H1 (cell line): ENCODE measurements at regions not wholly inside any gene's neighbourhood (a gene's known extent, or its start where the extent isn't known, plus 50 kb on each side); places are given as distances from the start of the nearest gene placed in this dataset.

Source experiments
- CTCF ChIP-seq, 3 experiments: IDR thresholded peaks; 1 replicate in 2 of 3; 2 replicates in 1 of 3; pipeline versions ENCODE4 v1.5.1 to v1.6.1; 2011; ENCODE audit warnings: low read length in 3 of 3, mild to moderate bottlenecking in 3 of 3, inconsistent platforms in 2 of 3, low read depth in 1 of 3, moderate library complexity in 1 of 3; ENCODE audit not compliant: insufficient read depth in 1 of 3; ENCODE audit errors: control extremely low read depth in 1 of 3
- RFX5 ChIP-seq: IDR thresholded peaks from 2 replicates; pipeline ENCODE4 v1.6.1; 2011; ENCODE audit warnings: low read depth, low read length, improper control_type of control experiment, borderline replicate concordance
- TAF1 ChIP-seq: IDR thresholded peaks from 2 replicates; pipeline ENCODE4 v1.6.1; 2011; ENCODE audit warnings: mild to moderate bottlenecking, low read depth, low read length

DNA sequence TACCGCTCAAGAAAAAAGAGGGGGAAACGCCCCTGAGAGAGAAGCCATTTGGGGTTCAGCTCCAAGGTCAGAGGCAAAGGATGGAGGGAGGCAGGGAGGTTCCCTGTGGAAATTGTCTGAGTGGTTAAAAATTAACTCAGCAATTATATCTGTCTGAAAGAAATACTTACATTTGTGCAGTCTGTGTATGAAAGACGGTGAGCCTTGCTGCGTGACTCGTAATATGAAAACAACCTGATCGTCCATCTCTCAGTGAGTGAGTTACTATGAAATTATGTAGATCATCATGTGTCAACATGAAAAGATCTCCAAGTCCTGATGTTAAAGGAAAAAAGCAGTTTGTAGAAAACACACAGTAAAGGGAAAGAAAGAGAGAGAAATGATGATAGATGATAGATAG is 67.2 kb upstream of the FAM204A start:
- TF ChIP-seq RFX5 (no peak), TAF1 (no peak), CTCF (IDR thresholded peaks at IDR 0.05; ENCODE audit: control extremely low read depth in 1 of 3, insufficient read depth in 1 of 3, low read depth in 1 of 3, low read length in 3 of 3) (no peak)
